ENCODE measurements at regions not wholly inside any gene's neighbourhood (a gene's known extent, or its start where the extent isn't known, plus 50 kb on each side); places are given as distances from the start of the nearest gene placed in this dataset.
"Not testable (repeated sequence)": the region's sequence is repeated elsewhere in the genome, so short reads cannot be mapped to it uniquely, and the experiment has no call there.

GRCh38 chr19:56978023-56978565, 137.6 kb upstream of the PEG3 start:
- DNase-seq (ENCODE audit: low spot score) = no peak

GRCh38 chr19:56980326-56980725, 139.5 kb upstream of the USP29 start:
- not testable (repeated sequence) for DNase-seq (ENCODE audit: low spot score)

- DNase-seq (ENCODE audit: low spot score) = no peak
These were observed 138.9 kb upstream of the USP29 start for GRCh38 chr19:56980906-56981305.

- DNase-seq (ENCODE audit: low spot score) = not testable (repeated sequence)
These were observed 138.3 kb upstream of the USP29 start for GRCh38 chr19:56981440-56981839.

- no peak for DNase-seq (ENCODE audit: low spot score)
These were observed 136.6 kb upstream of the USP29 start for GRCh38 chr19:56983171-56983570.

GRCh38 chr19:56983804-56984203, 136.0 kb upstream of the USP29 start:
- no peak for DNase-seq (ENCODE audit: low spot score)

GRCh38 chr19:56986386-56986785, 133.4 kb upstream of the USP29 start:
- DNase-seq (ENCODE audit: low spot score) = no peak

- DNase-seq (ENCODE audit: low spot score) = no peak
These were observed 132.6 kb upstream of the USP29 start for GRCh38 chr19:56987184-56987583.

- DNase-seq (ENCODE audit: low spot score) = no peak
These were observed 131.5 kb upstream of the USP29 start for GRCh38 chr19:56988299-56988698.

GRCh38 chr19:56991912-56992311, 127.9 kb upstream of the USP29 start:
- DNase-seq (ENCODE audit: low spot score) = no peak

- no peak for DNase-seq (ENCODE audit: low spot score)
These were observed 125.9 kb upstream of the USP29 start for GRCh38 chr19:56993851-56994250.

GRCh38 chr19:56994251-56995017, 125.4 kb upstream of the USP29 start:
- DNase-seq (ENCODE audit: low spot score) = no peak

- DNase-seq (ENCODE audit: low spot score) = no peak
These were observed 124.5 kb upstream of the USP29 start for GRCh38 chr19:56995303-56995702.

- DNase-seq (ENCODE audit: low spot score) = no peak
These were observed 117.6 kb upstream of the USP29 start for GRCh38 chr19:57002195-57002601.

GRCh38 chr19:57002710-57003109, 117.1 kb upstream of the USP29 start:
- DNase-seq (ENCODE audit: low spot score) = no peak

- no peak for DNase-seq (ENCODE audit: low spot score)
These were observed 115.4 kb upstream of the USP29 start for GRCh38 chr19:57004418-57004817.

GRCh38 chr19:57008432-57008831, 111.4 kb upstream of the USP29 start:
- no peak for DNase-seq (ENCODE audit: low spot score)

- DNase-seq (ENCODE audit: low spot score) = no peak
These were observed 109.2 kb upstream of the USP29 start for GRCh38 chr19:57010541-57010940.

GRCh38 chr19:57016076-57016475, 103.7 kb upstream of the USP29 start:
- no peak for DNase-seq (ENCODE audit: low spot score)

- DNase-seq (ENCODE audit: low spot score) = no peak
These were observed 103.3 kb upstream of the USP29 start for GRCh38 chr19:57016491-57016890.

GRCh38 chr19:57025491-57025890, 94.3 kb upstream of the USP29 start:
- no peak for DNase-seq (ENCODE audit: low spot score)

- no peak for DNase-seq (ENCODE audit: low spot score)
These were observed 93.3 kb upstream of the USP29 start for GRCh38 chr19:57026476-57026875.

- DNase-seq (ENCODE audit: low spot score) = no peak
These were observed 92.4 kb upstream of the USP29 start for GRCh38 chr19:57027360-57027759.
